HepG2 (cell line): ENCODE measurements at regions not wholly inside any gene's neighbourhood (a gene's known extent, or its start where the extent isn't known, plus 50 kb on each side); places are given as distances from the start of the nearest gene placed in this dataset.

ENCODE experiments used
- ATAC-seq: fragments of 200-7000 bp; cut with Tn5 transposase; 3 replicates; pipeline ENCODE4 v1.9.1; 2020; ENCODE audit warnings: mild to moderate bottlenecking, moderate library complexity
- BruUV-seq: library from RNA; stranded (reverse); fragments of 400-500 nt; replicated peaks from 2 replicates; lab custom pipeline; 2021; lab: Mats Ljungman, UMichigan
- CTCF ChIA-PET: fragments of 300-600 bp; formaldehyde crosslinking; extraction: SDS; loops from one replicate; lab custom pipeline; 2021; ENCODE audit warnings: low total read pairs, inconsistent platforms, low intra/inter-chr PET ratio; lab: Yijun Ruan, JAX
- POLR2A ChIA-PET: fragments of 350-600 bp; sonication (Branson Sonifier 250); formaldehyde crosslinking; loops from one replicate; lab custom pipeline; 2020; ENCODE audit warnings: antibody characterized with exemption, inconsistent platforms; lab: Yijun Ruan, JAX
- DNase-seq: peaks from one replicate; pipeline ENCODE4 v3.0.0-alpha.2; 2015; ENCODE audit warnings: low spot score
- FAIRE-seq: peaks from 3 replicates; lab custom pipeline; 2011; peaks lifted over from hg19 to GRCh38; lab: Jason Lieb, UNC
- H2AFZ ChIP-seq: one replicate; pipeline ENCODE4 v1.6.1; 2011; ENCODE audit warnings: low read length, inconsistent platforms
- H3K27ac ChIP-seq: fragments of 300-600 bp; 3 replicates; pipeline ENCODE4 v1.8.0; 2011; ENCODE audit warnings: mixed run types, mild to moderate bottlenecking, mixed read lengths, low read length, inconsistent platforms; ENCODE audit not compliant: insufficient read depth; ENCODE audit errors: extremely low read length
- H3K27me3 ChIP-seq, 2 experiments: fragments of 200-600 bp in 1 of 2; 2 replicates in 1 of 2; 3 replicates in 1 of 2; pipeline versions ENCODE4 v1.6.0 to v1.8.0; 2011; ENCODE audit warnings: low read length in 2 of 2, mild to moderate bottlenecking in 2 of 2, moderate library complexity in 2 of 2, inconsistent platforms in 1 of 2; ENCODE audit not compliant: insufficient read depth in 2 of 2, control insufficient read depth in 1 of 2
- H3K36me3 ChIP-seq, 2 experiments: fragments of 200-600 bp in 1 of 2; replicated peaks in 1 of 2; 2 replicates in 1 of 2; 3 replicates in 1 of 2; pipeline versions ENCODE4 v1.5.1 to v1.8.0; 2011; ENCODE audit warnings: low read length in 2 of 2, inconsistent platforms in 1 of 2; ENCODE audit not compliant: insufficient read depth in 2 of 2, control insufficient read depth in 1 of 2
- H3K4me1 ChIP-seq: 2 replicates; pipeline ENCODE4 v1.5.1; 2012; ENCODE audit warnings: low read length, inconsistent platforms; ENCODE audit not compliant: insufficient read depth
- H3K4me2 ChIP-seq: 2 replicates; pipeline ENCODE4 v1.6.0; 2011; ENCODE audit warnings: low read depth, low read length, inconsistent platforms
- H3K4me3 ChIP-seq, 3 experiments: fragments of 200-600 bp in 1 of 3; sonication (generic), shearing (Covaris generic) in 1 of 3; replicated peaks in 1 of 3; 2 replicates each; pipeline ENCODE4 v1.5.1; 2011 to 2016; ENCODE audit warnings: low read length in 3 of 3, inconsistent platforms in 2 of 3, low read depth in 2 of 3, mild to moderate bottlenecking in 2 of 3, control low read depth in 1 of 3, mixed read lengths in 1 of 3; ENCODE audit not compliant: insufficient read depth in 1 of 3
- H3K79me2 ChIP-seq: one replicate; pipeline ENCODE4 v1.6.1; 2011; ENCODE audit warnings: low read length, inconsistent platforms; ENCODE audit not compliant: insufficient read depth
- H3K9ac ChIP-seq: 2 replicates; pipeline ENCODE4 v1.6.0; 2011; ENCODE audit warnings: mild to moderate bottlenecking, low read depth, low read length, inconsistent platforms; ENCODE audit not compliant: insufficient read depth
- H3K9me3 ChIP-seq: 2 replicates; pipeline ENCODE4 v1.5.1; 2012; ENCODE audit warnings: mild to moderate bottlenecking, low read length
- H4K20me1 ChIP-seq: 2 replicates; pipeline ENCODE4 v1.6.0; 2011; ENCODE audit warnings: inconsistent platforms, mild to moderate bottlenecking, low read length, moderate library complexity; ENCODE audit not compliant: insufficient read depth
- AGO2 ChIP-seq: fragments of 200-400 bp; formaldehyde crosslinking; optimal IDR thresholded peaks from 2 replicates; pipeline ENCODE3; 2017; ENCODE audit warnings: mild to moderate bottlenecking, low read depth, low read length, moderate library complexity
- MAFF ChIP-seq: IDR thresholded peaks from 2 replicates; pipeline ENCODE4 v1.6.1; 2011; ENCODE audit warnings: low read depth, low read length, improper control_type of control experiment
- TEAD2 ChIP-seq: sonication (generic); formaldehyde crosslinking; IDR thresholded peaks from 2 replicates; pipeline ENCODE4 v1.9.0; 2021; ENCODE audit warnings: missing genetic modification reagents
- ZBTB3 ChIP-seq: sonication (generic); formaldehyde crosslinking; IDR thresholded peaks from 2 replicates; pipeline ENCODE4 v1.4.0; 2020; ENCODE audit warnings: low read depth, mild to moderate bottlenecking, moderate library complexity, missing genetic modification reagents, borderline replicate concordance
- WGBS: methylation state at CpG from one replicate; pipeline ENCODE4 v1.1.6; 2017; ENCODE audit warnings: low lambda C conversion rate; 5-methylcytosine and 5-hydroxymethylcytosine counted together
- in situ Hi-C: cut with HindIII; loops from 2 replicates; pipeline ENCODE4 v1.10.0; 2017; ENCODE audit warnings: low pct_unique_long_range_greater_than_20kb; ENCODE audit not compliant: extremely low pct_ligation_motif_present
- intact Hi-C: fragments of 100-400 bp; cut with micrococcal nuclease; formaldehyde crosslinking; loops from one replicate; pipeline ENCODE4 v1.10.0; 2022; ENCODE audit not compliant: unreplicated experiment
- TF ChIP-seq, protein P1 (sequence below): sonication (generic); formaldehyde crosslinking; IDR thresholded peaks from 2 replicates; pipeline ENCODE4 v1.8.1; 2023; ENCODE audit warnings: mild to moderate bottlenecking, missing genetic modification reagents
- TF ChIP-seq, protein P2 (sequence below): sonication (generic); formaldehyde crosslinking; IDR thresholded peaks from 2 replicates; pipeline ENCODE4 v1.4.0; 2020; ENCODE audit warnings: missing genetic modification reagents, borderline replicate concordance

DNA sequence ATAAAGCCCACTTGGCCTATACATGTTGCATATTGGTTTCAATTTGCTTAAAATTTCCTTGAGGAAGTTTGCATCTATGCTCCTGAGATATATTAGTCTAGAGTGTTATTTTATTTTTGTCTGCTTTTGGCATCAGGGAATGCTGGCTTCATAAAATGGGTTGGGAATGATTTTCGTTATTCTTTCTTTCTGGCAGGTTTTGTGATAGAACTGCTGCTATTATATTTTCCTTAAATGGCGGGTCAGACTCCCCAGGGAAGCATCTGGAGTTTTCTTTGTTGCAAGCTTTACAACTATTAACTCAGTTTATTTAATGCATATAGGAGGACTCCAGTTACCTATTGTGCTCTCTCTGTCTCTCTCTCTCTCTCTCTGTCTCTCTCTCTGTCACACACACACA, 82.0 kb upstream of the WDR17 start:
- Histone ChIP-seq H3K27ac (no peak overlapping the region), H3K4me1 (no peaks in the 10 kb centered on the region), H3K4me3 (no peak overlapping the region), H3K4me2 (no peak overlapping the region), H3K79me2 (no peaks in the 10 kb centered on the region), H3K27me3 (no peaks in the 10 kb centered on the region; a peak in 1 of 5 replicates), H3K9me3 (no peaks in the 10 kb centered on the region), H3K9ac (no peak overlapping the region), H3K36me3 (no peaks in the 10 kb centered on the region), H4K20me1 (no peaks in the 10 kb centered on the region), H2AFZ (no peak overlapping the region)
- no peak for FAIRE-seq
- in situ Hi-C loops (no loop called here), intact Hi-C loops (no loop called here)
- BruUV-seq: no TSS peak
- TF ChIP-seq ZBTB3 (CRISPR knock-in tag) (no peak), MAFF (no peak), AGO2 (no peak), TEAD2 (CRISPR knock-in tag) (no peak)
- TF ChIP-seq, protein P1, sequence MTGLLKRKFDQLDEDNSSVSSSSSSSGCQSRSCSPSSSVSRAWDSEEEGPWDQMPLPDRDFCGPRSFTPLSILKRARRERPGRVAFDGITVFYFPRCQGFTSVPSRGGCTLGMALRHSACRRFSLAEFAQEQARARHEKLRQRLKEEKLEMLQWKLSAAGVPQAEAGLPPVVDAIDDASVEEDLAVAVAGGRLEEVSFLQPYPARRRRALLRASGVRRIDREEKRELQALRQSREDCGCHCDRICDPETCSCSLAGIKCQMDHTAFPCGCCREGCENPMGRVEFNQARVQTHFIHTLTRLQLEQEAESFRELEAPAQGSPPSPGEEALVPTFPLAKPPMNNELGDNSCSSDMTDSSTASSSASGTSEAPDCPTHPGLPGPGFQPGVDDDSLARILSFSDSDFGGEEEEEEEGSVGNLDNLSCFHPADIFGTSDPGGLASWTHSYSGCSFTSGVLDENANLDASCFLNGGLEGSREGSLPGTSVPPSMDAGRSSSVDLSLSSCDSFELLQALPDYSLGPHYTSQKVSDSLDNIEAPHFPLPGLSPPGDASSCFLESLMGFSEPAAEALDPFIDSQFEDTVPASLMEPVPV (CRISPR knock-in tag): no peak
- TF ChIP-seq, protein P2, sequence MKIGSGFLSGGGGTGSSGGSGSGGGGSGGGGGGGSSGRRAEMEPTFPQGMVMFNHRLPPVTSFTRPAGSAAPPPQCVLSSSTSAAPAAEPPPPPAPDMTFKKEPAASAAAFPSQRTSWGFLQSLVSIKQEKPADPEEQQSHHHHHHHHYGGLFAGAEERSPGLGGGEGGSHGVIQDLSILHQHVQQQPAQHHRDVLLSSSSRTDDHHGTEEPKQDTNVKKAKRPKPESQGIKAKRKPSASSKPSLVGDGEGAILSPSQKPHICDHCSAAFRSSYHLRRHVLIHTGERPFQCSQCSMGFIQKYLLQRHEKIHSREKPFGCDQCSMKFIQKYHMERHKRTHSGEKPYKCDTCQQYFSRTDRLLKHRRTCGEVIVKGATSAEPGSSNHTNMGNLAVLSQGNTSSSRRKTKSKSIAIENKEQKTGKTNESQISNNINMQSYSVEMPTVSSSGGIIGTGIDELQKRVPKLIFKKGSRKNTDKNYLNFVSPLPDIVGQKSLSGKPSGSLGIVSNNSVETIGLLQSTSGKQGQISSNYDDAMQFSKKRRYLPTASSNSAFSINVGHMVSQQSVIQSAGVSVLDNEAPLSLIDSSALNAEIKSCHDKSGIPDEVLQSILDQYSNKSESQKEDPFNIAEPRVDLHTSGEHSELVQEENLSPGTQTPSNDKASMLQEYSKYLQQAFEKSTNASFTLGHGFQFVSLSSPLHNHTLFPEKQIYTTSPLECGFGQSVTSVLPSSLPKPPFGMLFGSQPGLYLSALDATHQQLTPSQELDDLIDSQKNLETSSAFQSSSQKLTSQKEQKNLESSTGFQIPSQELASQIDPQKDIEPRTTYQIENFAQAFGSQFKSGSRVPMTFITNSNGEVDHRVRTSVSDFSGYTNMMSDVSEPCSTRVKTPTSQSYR (CRISPR knock-in tag): no peak
- CTCF ChIA-PET: no interaction called here
- POLR2A ChIA-PET: no interaction called here
- WGBS: 0% methylated on average over 2 of the region's 2 CpGs
- DNase-seq: no peak
- no peak for ATAC-seq
